Endothelial cell (in vitro differentiated cells): ENCODE measurements at regions not wholly inside any gene's neighbourhood (a gene's known extent, or its start where the extent isn't known, plus 50 kb on each side); places are given as distances from the start of the nearest gene placed in this dataset.
A peak's percentile ranks its signal among the peaks of the same experiment; 100 is the strongest.
"Not testable (repeated sequence)": the region's sequence is repeated elsewhere in the genome, so short reads cannot be mapped to it uniquely, and the experiment has no call there.

ENCODE experiments used
- DNase-seq: peaks from one replicate; pipeline ENCODE4 v3.0.0; 2021; ENCODE audit warnings: low spot score
- H3K27ac Mint-ChIP-seq: one replicate; pipeline ENCODE4 v1.8.0; 2021; ENCODE audit warnings: mixed read lengths, inconsistent platforms; ENCODE audit not compliant: unreplicated experiment
- H3K27me3 Mint-ChIP-seq: one replicate; pipeline ENCODE4 v1.8.0; 2021; ENCODE audit warnings: mild to moderate bottlenecking, moderate library complexity, mixed read lengths, inconsistent platforms; ENCODE audit not compliant: unreplicated experiment
- H3K36me3 Mint-ChIP-seq: one replicate; pipeline ENCODE4 v1.8.0; 2021; ENCODE audit warnings: mild to moderate bottlenecking, low read depth, mixed read lengths, inconsistent platforms; ENCODE audit not compliant: unreplicated experiment
- H3K4me1 Mint-ChIP-seq: one replicate; pipeline ENCODE4 v1.8.0; 2021; ENCODE audit warnings: mild to moderate bottlenecking, mixed read lengths, inconsistent platforms; ENCODE audit not compliant: unreplicated experiment
- H3K4me3 Mint-ChIP-seq: one replicate; pipeline ENCODE4 v1.8.0; 2021; ENCODE audit warnings: mild to moderate bottlenecking, mixed read lengths, inconsistent platforms; ENCODE audit not compliant: unreplicated experiment
- H3K9me3 Mint-ChIP-seq: one replicate; pipeline ENCODE4 v1.8.0; 2021; ENCODE audit warnings: mixed read lengths, inconsistent platforms; ENCODE audit not compliant: unreplicated experiment
- CTCF ChIP-seq: fragments of 200-600 bp; sonication (generic); IDR thresholded peaks from one replicate; pipeline ENCODE4 v1.5.0; 2021; ENCODE audit warnings: antibody characterized with exemption; ENCODE audit not compliant: unreplicated experiment

GRCh38 chr4:15194520-15194919, 192.2 kb downstream of the CPEB2 start:
- no peak for TF ChIP-seq CTCF
- no peak overlapping the region for H3K27ac Mint-ChIP-seq
- H3K9me3 Mint-ChIP-seq: no peaks in the 10 kb centered on the region
- H3K4me1 Mint-ChIP-seq: peaks cover 5% of the 10 kb centered on the region
- no peak overlapping the region for H3K4me3 Mint-ChIP-seq
- no peak for DNase-seq
- no peaks in the 10 kb centered on the region for H3K36me3 Mint-ChIP-seq
- no peaks in the 10 kb centered on the region for H3K27me3 Mint-ChIP-seq

GRCh38 chr4:15197005-15197404, 194.7 kb downstream of the CPEB2 start:
- H3K27ac Mint-ChIP-seq: no peak overlapping the region
- DNase-seq: peak; percentile 21
- H3K9me3 Mint-ChIP-seq: no peaks in the 10 kb centered on the region
- H3K36me3 Mint-ChIP-seq: no peaks in the 10 kb centered on the region
- no peak for TF ChIP-seq CTCF
- H3K27me3 Mint-ChIP-seq: no peaks in the 10 kb centered on the region
- no peaks in the 10 kb centered on the region for H3K4me1 Mint-ChIP-seq
- H3K4me3 Mint-ChIP-seq: no peak overlapping the region

GRCh38 chr4:15198070-15198727, 195.9 kb downstream of the CPEB2 start:
- Mint-ChIP-seq H3K27ac (no peak overlapping the region), H3K36me3 (no peaks in the 10 kb centered on the region), H3K27me3 (no peaks in the 10 kb centered on the region), H3K4me3 (no peak overlapping the region), H3K9me3 (no peaks in the 10 kb centered on the region), H3K4me1 (no peaks in the 10 kb centered on the region)
- DNase-seq: no peak
- no peak for TF ChIP-seq CTCF

GRCh38 chr4:15201782-15202181, 199.5 kb downstream of the CPEB2 start:
- no peak for DNase-seq
- Mint-ChIP-seq H3K4me3 (no peak overlapping the region), H3K36me3 (peaks cover under 1% of the 10 kb centered on the region), H3K27me3 (no peaks in the 10 kb centered on the region), H3K4me1 (no peaks in the 10 kb centered on the region), H3K9me3 (peaks cover 11% of the 10 kb centered on the region), H3K27ac (no peak overlapping the region)
- TF ChIP-seq CTCF: no peak

- peaks cover 11% of the 10 kb centered on the region for H3K9me3 Mint-ChIP-seq
- no peak for TF ChIP-seq CTCF
- peaks cover 7% of the 10 kb centered on the region for H3K36me3 Mint-ChIP-seq
Measured at GRCh38 chr4:15202481-15202880, 200.2 kb downstream of the CPEB2 start.

GRCh38 chr4:15206526-15206925, 204.2 kb downstream of the CPEB2 start:
- H3K4me3 Mint-ChIP-seq, DNase-seq, H3K27ac Mint-ChIP-seq, H3K4me1 Mint-ChIP-seq, H3K27me3 Mint-ChIP-seq, H3K36me3 Mint-ChIP-seq: not testable (repeated sequence)
- peaks cover 11% of the 10 kb centered on the region for H3K9me3 Mint-ChIP-seq

More at GRCh38 chr4:15202481-15202880, 200.2 kb downstream of the CPEB2 start:
- Mint-ChIP-seq H3K27me3 (no peaks in the 10 kb centered on the region), H3K27ac (no peak overlapping the region), H3K4me3 (no peak overlapping the region), H3K4me1 (no peaks in the 10 kb centered on the region)
- DNase-seq: no peak
